WERI-Rb-1 (cell line): ENCODE measurements at regions not wholly inside any gene's neighbourhood (a gene's known extent, or its start where the extent isn't known, plus 50 kb on each side); places are given as distances from the start of the nearest gene placed in this dataset.
"Not testable (repeated sequence)": the region's sequence is repeated elsewhere in the genome, so short reads cannot be mapped to it uniquely, and the experiment has no call there.

Source experiments
- DNase-seq: peaks from one replicate; pipeline ENCODE4 v3.0.0-alpha.2; 2020
- H3K27ac ChIP-seq: fragments of 250-450 bp; sonication (Bioruptor Pico); 2 replicates; pipeline ENCODE4 v1.5.1; 2020; ENCODE audit warnings: mild to moderate bottlenecking, moderate library complexity
- H3K27me3 ChIP-seq: fragments of 250-450 bp; sonication (Bioruptor Pico); 2 replicates; pipeline ENCODE4 v1.5.1; 2021; ENCODE audit warnings: mild to moderate bottlenecking, low read depth, moderate library complexity; ENCODE audit not compliant: insufficient read depth, severe bottlenecking
- H3K36me3 ChIP-seq: fragments of 250-450 bp; sonication (Bioruptor Pico); 2 replicates; pipeline ENCODE4 v1.5.1; 2020; ENCODE audit warnings: mild to moderate bottlenecking, moderate library complexity
- H3K4me3 ChIP-seq: 2 replicates; pipeline ENCODE4 v1.5.1; 2011; ENCODE audit warnings: low read depth, mild to moderate bottlenecking, control low read depth, low read length
- H3K9me3 ChIP-seq: fragments of 250-450 bp; sonication (Bioruptor Pico); 2 replicates; pipeline ENCODE4 v1.5.1; 2021; ENCODE audit warnings: mild to moderate bottlenecking, moderate library complexity; ENCODE audit not compliant: severe bottlenecking
- CTCF ChIP-seq: IDR thresholded peaks from 2 replicates; pipeline ENCODE4 v1.5.1; 2011; ENCODE audit warnings: low read depth, mild to moderate bottlenecking, control low read depth, inconsistent platforms, low read length

GRCh38 chrX:1743663-1744062 lies 128.8 kb downstream of the ASMT start:
- Histone ChIP-seq H3K36me3 (no peaks in the 10 kb centered on the region), H3K27me3 (no peaks in the 10 kb centered on the region), H3K9me3 (peaks cover 6% of the 10 kb centered on the region), H3K27ac (no peak overlapping the region), H3K4me3 (no peak overlapping the region)
- no peak for TF ChIP-seq CTCF
- no peak for DNase-seq

DNA sequence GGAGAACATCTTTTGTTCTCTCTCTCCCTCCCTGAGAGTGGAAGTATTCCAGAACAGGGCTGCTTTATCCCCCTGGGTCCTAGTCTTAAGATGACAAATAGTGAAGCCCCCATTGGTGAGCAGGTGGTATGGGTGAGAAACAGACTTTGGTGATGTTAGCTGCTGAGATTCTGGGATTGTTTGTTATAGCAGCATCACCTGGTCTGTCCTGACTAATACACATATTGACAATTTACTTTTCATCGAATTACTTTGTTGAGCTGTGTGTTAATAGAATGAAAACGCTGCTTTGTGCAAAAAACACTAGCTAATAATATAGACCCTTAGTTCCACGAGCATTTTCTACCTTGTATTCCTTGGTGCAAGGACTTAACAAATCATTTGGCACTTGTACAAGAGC lies 133.5 kb downstream of the ASMT start:
- DNase-seq: no peak
- TF ChIP-seq CTCF: no peak
- Histone ChIP-seq H3K4me3 (no peak overlapping the region), H3K27me3 (no peaks in the 10 kb centered on the region), H3K36me3 (no peaks in the 10 kb centered on the region), H3K9me3 (peaks cover 8% of the 10 kb centered on the region), H3K27ac (no peak overlapping the region)

GRCh38 chrX:1749499-1749898 lies 134.6 kb downstream of the ASMT start:
- peak; percentile 38 for TF ChIP-seq CTCF
- peak; percentile 38 for DNase-seq
- H3K27me3 ChIP-seq: no peaks in the 10 kb centered on the region
- no peak overlapping the region for H3K4me3 ChIP-seq
- H3K27ac ChIP-seq: no peak overlapping the region
- no peaks in the 10 kb centered on the region for H3K36me3 ChIP-seq
- H3K9me3 ChIP-seq: peaks cover 6% of the 10 kb centered on the region

- Histone ChIP-seq H3K27me3 (no peaks in the 10 kb centered on the region), H3K9me3 (peaks cover 3% of the 10 kb centered on the region), H3K4me3 (no peak overlapping the region), H3K36me3 (no peaks in the 10 kb centered on the region), H3K27ac (peak overlapping the region; percentile 37; the same call in 1 of the 2 replicates)
- DNase-seq: no peak
- TF ChIP-seq CTCF: no peak
These were observed 135.4 kb downstream of the ASMT start for GRCh38 chrX:1750267-1750666.

DNA sequence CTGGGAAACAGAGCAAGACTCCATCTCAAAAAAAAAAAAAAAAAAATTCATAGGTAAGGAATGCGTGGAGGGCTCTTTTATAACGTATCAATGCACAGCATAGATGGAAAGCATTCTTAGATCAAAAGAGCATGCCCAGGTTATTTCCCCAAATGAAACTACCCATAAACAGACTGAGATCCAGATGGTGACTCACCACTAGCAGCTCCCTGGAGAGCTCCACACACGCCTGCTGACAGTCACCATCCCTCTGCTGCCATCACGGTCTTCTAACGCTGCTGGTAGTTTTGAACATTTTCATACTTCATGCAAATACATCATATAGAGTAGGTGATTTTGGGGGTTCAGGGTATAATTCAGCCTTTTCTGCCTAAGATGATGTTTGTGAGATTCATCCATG lies 136.9 kb downstream of the ASMT start:
- H3K27me3 ChIP-seq: no peaks in the 10 kb centered on the region

GRCh38 chrX:1752799-1753198 lies 137.9 kb downstream of the ASMT start:
- not testable (repeated sequence) for H3K36me3 ChIP-seq, DNase-seq, H3K27me3 ChIP-seq, H3K4me3 ChIP-seq, H3K27ac ChIP-seq
- H3K9me3 ChIP-seq: peaks cover 15% of the 10 kb centered on the region

More for the DNA sequence above, 136.9 kb downstream of the ASMT start:
- no peak for DNase-seq
- no peak overlapping the region for H3K4me3 ChIP-seq
- no peak for TF ChIP-seq CTCF
- no peaks in the 10 kb centered on the region for H3K36me3 ChIP-seq
- H3K9me3 ChIP-seq: peaks cover 9% of the 10 kb centered on the region
- H3K27ac ChIP-seq: no peak overlapping the region
